ENCODE measurements at regions not wholly inside any gene's neighbourhood (a gene's known extent, or its start where the extent isn't known, plus 50 kb on each side); places are given as distances from the start of the nearest gene placed in this dataset.

DNA sequence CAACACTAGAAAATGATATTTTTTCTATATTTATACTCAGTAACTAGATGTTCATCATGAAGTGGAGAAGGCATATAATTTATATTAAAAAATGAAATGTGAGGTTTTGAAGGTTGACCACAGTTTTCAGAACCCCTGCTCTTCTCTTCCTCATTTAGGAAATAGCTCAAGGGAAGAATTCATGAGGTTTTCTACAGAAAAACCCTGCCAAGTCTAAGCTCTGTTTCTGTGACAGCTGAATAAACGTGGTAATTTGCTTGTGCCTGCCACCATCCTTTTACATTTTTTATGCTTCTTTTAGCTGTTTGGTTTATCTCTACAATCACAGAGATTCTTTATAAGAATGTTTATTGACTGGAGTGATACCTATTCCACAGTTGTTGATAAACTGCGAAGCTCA, 630.3 kb upstream of the POT1 start:
- no peak for DNase-seq

- no peak for DNase-seq
Observed at GRCh38 chr7:125555916-125556315, 626.3 kb upstream of the POT1 start.

DNA sequence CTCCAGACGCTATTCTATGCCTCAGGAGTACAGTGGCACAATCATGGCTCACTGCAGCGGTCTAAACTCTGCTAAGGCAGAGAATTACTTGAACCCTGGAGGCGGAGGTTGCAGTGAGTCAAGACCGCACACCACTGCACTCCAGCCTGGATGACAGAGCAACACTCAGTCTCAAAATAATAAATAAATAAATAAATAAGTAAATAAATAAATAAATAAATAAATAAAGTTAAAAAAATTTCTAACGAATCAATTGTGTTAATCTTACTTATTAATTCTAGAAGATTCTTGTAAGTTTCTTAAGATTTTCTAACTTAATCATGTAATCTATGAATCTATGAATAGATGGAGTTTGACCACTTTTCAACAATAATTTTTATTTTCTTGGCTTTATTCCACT, 621.4 kb upstream of the POT1 start:
- no peak for DNase-seq

DNA sequence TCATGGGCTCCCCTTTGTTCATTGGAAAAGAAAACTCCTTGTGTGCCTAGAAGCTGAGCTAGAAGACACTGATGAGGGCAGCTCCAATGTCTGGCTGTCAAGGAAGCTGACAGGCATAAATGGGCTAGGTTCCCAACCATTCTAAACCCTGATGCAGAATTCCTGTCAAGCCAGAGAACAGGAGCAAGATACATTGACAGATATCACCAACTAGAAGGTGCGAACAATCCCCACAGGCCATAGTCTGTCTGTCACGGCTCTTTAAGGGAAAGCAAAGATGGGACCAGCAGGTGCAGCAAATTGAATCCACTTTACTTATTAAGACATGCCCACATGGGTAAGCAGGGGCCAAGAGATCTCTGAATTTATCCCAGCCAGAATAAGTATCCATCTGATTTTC, 617.9 kb upstream of the POT1 start:
- DNase-seq = no peak

- DNase-seq = no peak
Observed at GRCh38 chr7:125530553-125530952, 600.9 kb upstream of the POT1 start.

- no peak for DNase-seq
Observed at GRCh38 chr7:125529249-125529648, 599.6 kb upstream of the POT1 start.

DNA sequence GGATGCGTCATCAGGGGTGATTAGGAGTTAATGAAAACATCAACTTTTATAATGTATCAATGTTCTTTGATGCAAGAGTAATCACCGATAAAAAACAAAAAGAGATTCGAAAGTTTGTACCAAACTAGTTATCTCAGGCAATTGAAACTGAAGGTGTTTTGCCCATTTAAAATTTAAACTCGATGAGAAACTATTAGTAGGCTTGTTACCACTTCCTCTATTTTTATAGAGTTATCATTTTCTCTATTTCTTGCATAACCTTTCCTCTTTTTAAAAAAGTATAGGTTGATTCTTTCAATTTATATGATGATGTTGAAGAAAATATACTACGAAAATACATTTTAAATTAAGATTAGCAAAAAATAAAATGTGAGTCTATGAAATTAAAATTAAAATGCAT, 597.3 kb upstream of the POT1 start:
- DNase-seq = no peak

- DNase-seq = no peak
Observed at GRCh38 chr7:125526092-125526491, 596.5 kb upstream of the POT1 start.

DNA sequence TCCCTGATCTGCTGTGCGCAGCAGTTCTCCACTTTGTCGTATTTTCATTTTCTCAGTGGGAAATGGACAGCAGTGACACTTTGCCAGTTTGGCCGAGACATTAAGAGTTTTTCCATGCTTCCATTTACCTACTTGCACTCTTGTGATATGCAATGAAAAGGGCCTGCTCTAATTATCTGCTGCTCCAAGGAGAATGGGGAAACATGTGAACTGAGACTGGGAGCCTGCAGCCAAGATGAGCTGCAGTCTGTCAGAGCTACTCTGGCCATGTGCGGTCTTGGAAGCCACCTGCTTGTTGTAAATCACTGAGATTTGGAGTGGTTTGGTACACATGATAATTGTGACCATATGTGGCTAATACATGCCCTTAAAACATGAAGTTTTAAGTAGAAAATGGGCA, 586.6 kb upstream of the POT1 start:
- DNase-seq = no peak

GRCh38 chr7:125512373-125512772, 582.7 kb upstream of the POT1 start:
- DNase-seq = no peak

GRCh38 chr7:125511310-125511709, 581.7 kb upstream of the POT1 start:
- no peak for DNase-seq

GRCh38 chr7:125506331-125506730, 576.7 kb upstream of the POT1 start:
- DNase-seq = no peak

- DNase-seq = no peak
Observed at GRCh38 chr7:125504848-125505247, 575.2 kb upstream of the POT1 start.

- DNase-seq = no peak
Observed at GRCh38 chr7:125495997-125496396, 566.4 kb upstream of the POT1 start.

DNA sequence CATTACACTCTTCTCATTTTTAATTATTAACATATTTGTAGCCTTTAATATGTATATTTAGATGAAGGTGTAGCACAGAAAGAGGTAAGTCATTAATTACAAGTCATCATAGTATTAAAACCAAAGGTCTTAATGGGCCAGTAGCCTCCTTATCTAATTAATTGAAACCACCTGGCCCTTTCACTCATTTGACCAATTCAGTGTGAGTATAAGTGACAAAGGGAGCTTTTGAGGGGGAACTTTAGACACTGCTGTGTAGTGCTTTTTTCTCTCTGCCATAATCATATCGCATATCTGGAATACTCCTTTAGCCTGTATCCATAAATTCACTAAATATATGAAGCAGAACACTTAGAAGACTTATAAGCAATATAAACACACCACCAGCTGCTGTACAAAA, 562.9 kb upstream of the POT1 start:
- no peak for DNase-seq

DNA sequence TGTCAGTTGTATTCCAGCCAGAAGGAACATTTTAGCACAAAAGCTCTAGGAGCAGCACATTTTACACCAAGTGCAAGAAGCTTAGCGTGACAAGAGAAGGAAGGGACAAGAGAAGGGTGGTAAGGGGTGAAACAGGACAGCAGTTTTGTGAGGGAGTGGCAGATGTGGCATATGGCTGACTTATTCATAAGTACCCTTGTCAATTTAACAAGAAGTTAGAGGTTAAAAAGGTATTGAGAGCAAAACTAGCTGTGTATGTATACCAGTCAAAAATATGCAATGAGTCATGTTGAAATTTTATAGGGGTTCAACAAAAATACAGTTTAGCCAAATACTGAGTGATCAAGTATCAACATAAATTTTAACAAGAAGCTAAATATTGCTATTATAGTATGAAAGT, 561.5 kb upstream of the POT1 start:
- no peak for DNase-seq

GRCh38 chr7:125490167-125490566, 560.5 kb upstream of the POT1 start:
- no peak for DNase-seq

DNA sequence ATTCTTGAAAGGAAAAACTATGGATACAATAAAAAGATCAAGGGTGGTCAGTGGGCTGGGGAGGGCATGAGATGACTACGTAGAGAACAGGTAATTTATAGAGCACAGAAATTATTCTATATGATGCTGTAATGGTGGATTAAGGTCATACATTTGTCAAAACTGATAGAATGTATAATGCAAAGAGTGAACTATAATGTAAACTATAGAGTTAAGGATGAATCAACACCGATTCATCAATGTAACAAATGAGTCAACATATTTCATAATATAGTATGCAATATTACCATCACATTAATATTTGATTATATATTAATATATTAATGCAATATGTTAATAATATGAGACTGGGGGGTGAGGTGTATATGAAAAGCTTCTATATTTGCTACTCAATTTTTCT, 555.6 kb upstream of the POT1 start:
- DNase-seq = no peak

- no peak for DNase-seq
Observed at GRCh38 chr7:125484755-125485154, 555.1 kb upstream of the POT1 start.

DNA sequence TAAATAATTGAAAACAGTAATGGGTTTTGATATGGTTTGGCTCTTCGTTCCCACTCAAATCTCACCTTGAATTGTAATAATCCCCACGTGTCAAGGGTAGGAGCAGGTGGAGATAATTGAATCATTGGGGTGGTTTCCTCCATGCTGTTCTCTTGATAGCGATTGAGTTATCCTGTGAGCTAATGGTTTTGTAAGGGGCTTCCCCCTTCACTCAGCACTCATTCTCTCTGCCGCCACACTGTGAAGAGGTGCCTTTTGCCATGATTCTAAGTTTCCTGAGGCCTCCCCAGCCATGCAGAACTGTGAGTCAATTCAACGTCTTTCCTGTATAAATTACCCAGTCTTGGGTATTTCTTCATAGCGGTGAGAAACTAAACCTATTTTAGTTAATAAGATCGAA, 551.7 kb upstream of the POT1 start:
- no peak for DNase-seq

- no peak for DNase-seq
Observed at GRCh38 chr7:125480762-125481161, 551.1 kb upstream of the POT1 start.

DNA sequence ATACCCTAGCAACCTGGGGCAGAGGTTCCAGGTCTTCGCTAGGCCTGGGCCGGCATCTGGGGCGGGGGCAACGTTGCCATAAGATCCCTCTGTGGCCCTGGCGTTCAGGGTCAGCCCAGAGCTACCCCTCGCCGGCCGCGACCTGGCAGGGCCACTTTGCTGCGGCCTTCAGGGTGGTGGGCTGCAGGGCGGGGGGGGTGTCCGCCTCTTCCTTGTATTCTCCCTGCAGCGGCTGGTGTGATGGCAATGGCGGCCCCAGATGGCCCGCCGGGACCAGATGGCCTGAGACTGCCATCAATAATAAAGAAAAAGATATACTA, 539.2 kb upstream of the POT1 start:
- no peak for DNase-seq

- no peak for DNase-seq
Observed at GRCh38 chr7:125467996-125468854, 538.6 kb upstream of the POT1 start.

- DNase-seq = no peak
Observed at GRCh38 chr7:125465527-125465926, 535.9 kb upstream of the POT1 start.

GRCh38 chr7:125462615-125463014, 533.0 kb upstream of the POT1 start:
- no peak for DNase-seq

All from fibroblast of skin of scalp (primary cell).